ENCODE measurements at regions not wholly inside any gene's neighbourhood (a gene's known extent, or its start where the extent isn't known, plus 50 kb on each side); places are given as distances from the start of the nearest gene placed in this dataset.

GRCh38 chr12:115137812-115138521 lies 454.0 kb upstream of the TBX3 start:
- TF ChIP-seq, protein P1, sequence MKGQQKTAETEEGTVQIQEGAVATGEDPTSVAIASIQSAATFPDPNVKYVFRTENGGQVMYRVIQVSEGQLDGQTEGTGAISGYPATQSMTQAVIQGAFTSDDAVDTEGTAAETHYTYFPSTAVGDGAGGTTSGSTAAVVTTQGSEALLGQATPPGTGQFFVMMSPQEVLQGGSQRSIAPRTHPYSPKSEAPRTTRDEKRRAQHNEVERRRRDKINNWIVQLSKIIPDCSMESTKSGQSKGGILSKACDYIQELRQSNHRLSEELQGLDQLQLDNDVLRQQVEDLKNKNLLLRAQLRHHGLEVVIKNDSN (IDR thresholded peaks at IDR 0.05) = no peak
- TF ChIP-seq EP300 (IDR thresholded peaks at IDR 0.05; ENCODE audit: borderline replicate concordance) = no peak
- TF ChIP-seq MAX (IDR thresholded peaks at IDR 0.05) = no peak
- no peak for TF ChIP-seq EGR1 (IDR thresholded peaks at IDR 0.05)
- no peak for TF ChIP-seq NFIC (IDR thresholded peaks at IDR 0.05)
- TF ChIP-seq FOXM1 (IDR thresholded peaks at IDR 0.05; ENCODE audit: borderline replicate concordance, low read depth) = no peak

GRCh38 chr12:115135800-115136211 lies 451.8 kb upstream of the TBX3 start:
- TF ChIP-seq YY1 (IDR thresholded peaks at IDR 0.05; ENCODE audit: low read depth) (no peak), FOXM1 (IDR thresholded peaks at IDR 0.05; ENCODE audit: borderline replicate concordance, low read depth) (no peak), RAD21 (IDR thresholded peaks at IDR 0.05; ENCODE audit: low read depth) (no peak), TAF1 (IDR thresholded peaks at IDR 0.05; ENCODE audit: low read depth) (no peak), CREB1 (IDR thresholded peaks at IDR 0.05; ENCODE audit: low read depth) (no peak), EGR1 (IDR thresholded peaks at IDR 0.05) (no peak), TCF12 (IDR thresholded peaks at IDR 0.05; ENCODE audit: low read depth) (no peak), CEBPB (IDR thresholded peaks at IDR 0.05) (no peak), NFIC (IDR thresholded peaks at IDR 0.05) (no peak), EP300 (IDR thresholded peaks at IDR 0.05; ENCODE audit: borderline replicate concordance) (no peak), REST (IDR thresholded peaks at IDR 0.05; ENCODE audit: low read depth) (no peak), TEAD4 (IDR thresholded peaks at IDR 0.05) (no peak), MAX (IDR thresholded peaks at IDR 0.05) (no peak)
- TF ChIP-seq, protein P1 (IDR thresholded peaks at IDR 0.05) = no peak

- TF ChIP-seq ZBTB7A (IDR thresholded peaks at IDR 0.05; ENCODE audit: low read depth) = no peak
- TF ChIP-seq EGR1 (IDR thresholded peaks at IDR 0.05) = no peak
- no peak for TF ChIP-seq TCF12 (IDR thresholded peaks at IDR 0.05; ENCODE audit: low read depth)
- no peak for TF ChIP-seq REST (IDR thresholded peaks at IDR 0.05; ENCODE audit: low read depth)
- TF ChIP-seq YY1 (IDR thresholded peaks at IDR 0.05; ENCODE audit: low read depth) = no peak
- no peak for TF ChIP-seq FOXM1 (IDR thresholded peaks at IDR 0.05; ENCODE audit: borderline replicate concordance, low read depth)
- TF ChIP-seq MAX (IDR thresholded peaks at IDR 0.05) = no peak
- no peak for TF ChIP-seq CREB1 (IDR thresholded peaks at IDR 0.05; ENCODE audit: low read depth)
- TF ChIP-seq, protein P1 (IDR thresholded peaks at IDR 0.05) = no peak
- TF ChIP-seq TAF1 (IDR thresholded peaks at IDR 0.05; ENCODE audit: low read depth) = no peak
- no peak for TF ChIP-seq CEBPB (IDR thresholded peaks at IDR 0.05)
- TF ChIP-seq RAD21 (IDR thresholded peaks at IDR 0.05; ENCODE audit: low read depth) = no peak
- no peak for TF ChIP-seq NFIC (IDR thresholded peaks at IDR 0.05)
- no peak for TF ChIP-seq EP300 (IDR thresholded peaks at IDR 0.05; ENCODE audit: borderline replicate concordance)
- TF ChIP-seq TEAD4 (IDR thresholded peaks at IDR 0.05) = no peak
Measured at GRCh38 chr12:115134298-115134697, 450.3 kb upstream of the TBX3 start.

DNA sequence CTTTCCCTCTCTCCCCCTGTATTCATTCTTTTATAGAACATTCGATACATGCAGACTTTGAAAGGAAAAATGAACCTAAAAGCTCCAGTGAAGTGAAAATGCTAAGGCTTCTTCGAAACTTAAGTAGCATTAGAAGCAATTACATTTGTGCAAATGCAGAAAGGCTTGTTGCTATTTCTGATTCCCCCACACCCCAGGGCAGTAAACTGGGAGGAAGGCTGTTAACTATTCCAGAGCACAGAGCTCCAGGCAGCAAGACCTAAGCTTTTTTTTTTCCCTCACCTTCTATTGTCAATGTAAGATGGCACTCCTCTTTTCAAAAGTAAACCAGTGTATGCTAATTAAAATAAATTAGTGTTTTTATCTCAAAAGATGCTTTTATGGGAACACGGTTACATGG lies 448.9 kb upstream of the TBX3 start:
- TF ChIP-seq REST (IDR thresholded peaks at IDR 0.05; ENCODE audit: low read depth) = no peak
- no peak for TF ChIP-seq TAF1 (IDR thresholded peaks at IDR 0.05; ENCODE audit: low read depth)
- TF ChIP-seq RAD21 (IDR thresholded peaks at IDR 0.05; ENCODE audit: low read depth) = no peak
- TF ChIP-seq CREB1 (IDR thresholded peaks at IDR 0.05; ENCODE audit: low read depth) = no peak
- no peak for TF ChIP-seq EP300 (IDR thresholded peaks at IDR 0.05; ENCODE audit: borderline replicate concordance)
- TF ChIP-seq EGR1 (IDR thresholded peaks at IDR 0.05) = no peak
- TF ChIP-seq, protein P1 (IDR thresholded peaks at IDR 0.05) = no peak
- TF ChIP-seq NFIC (IDR thresholded peaks at IDR 0.05) = no peak
- TF ChIP-seq YY1 (IDR thresholded peaks at IDR 0.05; ENCODE audit: low read depth) = no peak
- no peak for TF ChIP-seq ZBTB7A (IDR thresholded peaks at IDR 0.05; ENCODE audit: low read depth)
- TF ChIP-seq CEBPB (IDR thresholded peaks at IDR 0.05) = no peak
- no peak for TF ChIP-seq FOXM1 (IDR thresholded peaks at IDR 0.05; ENCODE audit: borderline replicate concordance, low read depth)
- no peak for TF ChIP-seq MAX (IDR thresholded peaks at IDR 0.05)
- TF ChIP-seq TEAD4 (IDR thresholded peaks at IDR 0.05) = no peak
- TF ChIP-seq TCF12 (IDR thresholded peaks at IDR 0.05; ENCODE audit: low read depth) = no peak
